HCT116 (cell line): ENCODE measurements at regions not wholly inside any gene's neighbourhood (a gene's known extent, or its start where the extent isn't known, plus 50 kb on each side); places are given as distances from the start of the nearest gene placed in this dataset.
"Not testable (repeated sequence)": the region's sequence is repeated elsewhere in the genome, so short reads cannot be mapped to it uniquely, and the experiment has no call there.

Source experiments
- ATAC-seq: fragments of 200-7000 bp; cut with Tn5 transposase; 2 replicates; pipeline ENCODE4 v1.9.1; 2020; ENCODE audit warnings: mild to moderate bottlenecking, moderate library complexity
- BruUV-seq: library from RNA; stranded (reverse); fragments of 400-500 nt; replicated peaks from 2 replicates; lab custom pipeline; 2021; lab: Mats Ljungman, UMichigan
- CTCF ChIA-PET: fragments of 300-600 bp; sonication (Branson Sonifier 250); formaldehyde crosslinking; loops from one replicate; lab custom pipeline; 2021; ENCODE audit warnings: antibody characterized with exemption; lab: Charles Lee
- POLR2A ChIA-PET: fragments of 300-600, 350-600 bp; sonication (Branson Sonifier 250); formaldehyde crosslinking; loops from one replicate; lab custom pipeline; 2021; ENCODE audit warnings: antibody characterized with exemption; lab: Charles Lee
- RAD21 ChIA-PET, 2 experiments: fragments of 300-600 bp; sonication (Branson Sonifier 250); formaldehyde crosslinking; loops; one replicate each; lab custom pipeline; 2023; ENCODE audit warnings: low total read pairs in 2 of 2; ENCODE audit not compliant: uncharacterized antibody in 2 of 2, unreplicated experiment in 2 of 2, low non-redundant PET in 1 of 2; lab: Charles Lee
- DNase-seq: peaks from one replicate; pipeline ENCODE4 v3.0.0-alpha.2; 2010; ENCODE audit warnings: low read depth, low spot score
- H2AFZ ChIP-seq: fragments of 200-600 bp; shearing (Covaris generic), sonication (generic); 2 replicates; pipeline ENCODE4 v1.6.1; 2017; ENCODE audit warnings: low read depth, mixed run types, mixed read lengths, antibody characterized with exemption, low read length; ENCODE audit not compliant: poor library complexity, severe bottlenecking
- H3K27ac ChIP-seq: 2 replicates; pipeline ENCODE4 v1.5.1; 2012; ENCODE audit warnings: low read depth, low read length
- H3K27me3 ChIP-seq: fragments of 200-600 bp; sonication (generic); 2 replicates; pipeline ENCODE4 v1.6.1; 2016; ENCODE audit warnings: mixed run types, low read length, mixed read lengths; ENCODE audit not compliant: insufficient read depth
- H3K36me3 ChIP-seq, 2 experiments: fragments of 200-500 bp in 1 of 2; fragments of 200-600 bp in 1 of 2; sonication (Bioruptor generic) in 1 of 2; sonication (generic) in 1 of 2; 2 replicates each; pipeline versions ENCODE4 v1.5.1 to v1.6.1; 2014 to 2016; ENCODE audit warnings: low read length in 2 of 2, inconsistent platforms in 1 of 2, mixed read lengths in 1 of 2, mixed run types in 1 of 2; ENCODE audit not compliant: insufficient read depth in 2 of 2, control insufficient read depth in 1 of 2
- H3K4me1 ChIP-seq, 2 experiments: fragments of 200-600 bp in 1 of 2; sonication (generic) in 1 of 2; 2 replicates each; pipeline versions ENCODE4 v1.5.1 to v1.6.1; 2012 to 2017; ENCODE audit warnings: low read length in 2 of 2, inconsistent platforms in 1 of 2, mild to moderate bottlenecking in 1 of 2, mixed read lengths in 1 of 2, mixed run types in 1 of 2, moderate library complexity in 1 of 2; ENCODE audit not compliant: insufficient read depth in 2 of 2, control insufficient read depth in 1 of 2
- H3K4me2 ChIP-seq: fragments of 200-600 bp; sonication (generic); 2 replicates; pipeline ENCODE4 v1.6.1; 2017; ENCODE audit warnings: mixed run types, low read length, mixed read lengths
- H3K4me3 ChIP-seq, 2 experiments: fragments of 200-600 bp in 1 of 2; sonication (generic) in 1 of 2; replicated peaks in 1 of 2; 2 replicates each; pipeline ENCODE4 v1.5.1; 2011 to 2016; ENCODE audit warnings: low read length in 2 of 2, control low read depth in 1 of 2, low read depth in 1 of 2, mild to moderate bottlenecking in 1 of 2, mixed read lengths in 1 of 2, mixed run types in 1 of 2
- H3K79me2 ChIP-seq: fragments of 200-600 bp; sonication (generic); 2 replicates; pipeline ENCODE4 v1.6.1; 2017; ENCODE audit warnings: mild to moderate bottlenecking, mixed run types, low read length, moderate library complexity, mixed read lengths; ENCODE audit not compliant: insufficient read depth
- H3K9ac ChIP-seq: fragments of 200-600 bp; sonication (generic); 2 replicates; pipeline ENCODE4 v1.6.1; 2016; ENCODE audit warnings: low read length, mixed read lengths
- H3K9me2 ChIP-seq: fragments of 200-600 bp; sonication (generic), shearing (Covaris generic); 2 replicates; pipeline ENCODE4 v1.6.1; 2017; ENCODE audit warnings: mixed run types, mild to moderate bottlenecking, moderate library complexity; ENCODE audit not compliant: insufficient read depth
- H3K9me3 ChIP-seq, 2 experiments: fragments of 200-500 bp in 1 of 2; fragments of 200-600 bp in 1 of 2; sonication (Bioruptor generic) in 1 of 2; sonication (generic) in 1 of 2; 2 replicates each; pipeline ENCODE4 v1.6.1; 2014 to 2017; ENCODE audit warnings: low read length in 2 of 2, mixed read lengths in 2 of 2, inconsistent platforms in 1 of 2, low read depth in 1 of 2, mild to moderate bottlenecking in 1 of 2, mixed run types in 1 of 2, moderate library complexity in 1 of 2; ENCODE audit not compliant: control insufficient read depth in 1 of 2, insufficient read depth in 1 of 2
- H4K20me1 ChIP-seq: fragments of 200-600 bp; sonication (generic), shearing (Covaris generic); 2 replicates; pipeline ENCODE4 v1.6.1; 2017; ENCODE audit warnings: mixed run types, mild to moderate bottlenecking, moderate library complexity; ENCODE audit not compliant: insufficient read depth
- CBX3 ChIP-seq: IDR thresholded peaks from 2 replicates; pipeline ENCODE4 v1.6.1; 2012; ENCODE audit warnings: low read depth
- EGR1 ChIP-seq: IDR thresholded peaks from 2 replicates; pipeline ENCODE4 v1.6.1; 2012; ENCODE audit warnings: low read depth
- ELF1 ChIP-seq: IDR thresholded peaks from 2 replicates; pipeline ENCODE4 v1.6.1; 2012; ENCODE audit warnings: low read depth, borderline replicate concordance
- EZH2 ChIP-seq: fragments of 200-600 bp; sonication (generic); IDR thresholded peaks from 2 replicates; pipeline ENCODE4 v1.6.1; 2017; ENCODE audit warnings: antibody characterized with exemption, mixed run types
- FOSL1 ChIP-seq: IDR thresholded peaks from 2 replicates; pipeline ENCODE4 v1.6.1; 2012; ENCODE audit warnings: low read depth
- JUND ChIP-seq: IDR thresholded peaks from 2 replicates; pipeline ENCODE4 v1.6.1; 2012
- MAX ChIP-seq: IDR thresholded peaks from 2 replicates; pipeline ENCODE4 v1.6.1; 2012
- POLR2A ChIP-seq: IDR thresholded peaks from 2 replicates; pipeline ENCODE4 v1.7.0; 2011; ENCODE audit warnings: borderline replicate concordance; ENCODE audit not compliant: insufficient read depth, insufficient read length; ENCODE audit errors: extremely low read depth
- POLR2AphosphoS5 ChIP-seq: IDR thresholded peaks from 2 replicates; pipeline ENCODE4 v1.6.1; 2011; ENCODE audit warnings: mild to moderate bottlenecking, low read depth, low read length, moderate library complexity
- SRF ChIP-seq: IDR thresholded peaks from 2 replicates; pipeline ENCODE4 v1.6.1; 2012; ENCODE audit warnings: low read depth
- YY1 ChIP-seq: IDR thresholded peaks from 2 replicates; pipeline ENCODE4 v1.6.1; 2011; ENCODE audit warnings: low read length, low read depth, moderate library complexity, mild to moderate bottlenecking; ENCODE audit not compliant: insufficient replicate concordance; ENCODE audit errors: extremely low read depth
- ZBTB33 ChIP-seq: IDR thresholded peaks from 2 replicates; pipeline ENCODE4 v1.6.1; 2011; ENCODE audit warnings: mild to moderate bottlenecking, low read length, moderate library complexity; ENCODE audit not compliant: insufficient replicate concordance; ENCODE audit errors: extremely low read depth
- ZFX ChIP-seq: fragments of 450-650 bp; IDR thresholded peaks from 2 replicates; pipeline ENCODE4 v1.6.1; 2017
- ZNF274 ChIP-seq: fragments of 200-500 bp; sonication (Bioruptor generic); IDR thresholded peaks from 2 replicates; pipeline ENCODE4 v1.6.1; 2014; ENCODE audit warnings: mild to moderate bottlenecking, low read depth, low read length, inconsistent platforms
- intact Hi-C: fragments of 100-400 bp; cut with micrococcal nuclease; formaldehyde crosslinking; loops from 2 replicates; pipeline ENCODE4 v1.10.0; 2022

GRCh38 chr5:53749621-53750020 is 189.2 kb downstream of the NDUFS4 start:
- ChIA-PET RAD21 (no interaction called here), POLR2A (no interaction called here), CTCF (no interaction called here)
- no peak overlapping the region for H3K4me2 ChIP-seq
- no peak for TF ChIP-seq FOSL1
- H3K79me2 ChIP-seq, result no peaks in the 10 kb centered on the region
- no peaks in the 10 kb centered on the region for H3K9me3 ChIP-seq
- no peak overlapping the region for H2AFZ ChIP-seq
- no peaks in the 10 kb centered on the region for H3K9me2 ChIP-seq
- DNase-seq (no peak), ATAC-seq (no peak)
- H3K4me1 ChIP-seq, result no peaks in the 10 kb centered on the region
- H4K20me1 ChIP-seq, result no peaks in the 10 kb centered on the region
- intact Hi-C loops, result no loop called here
- H3K4me3 ChIP-seq, result no peak overlapping the region
- H3K9ac ChIP-seq, result no peak overlapping the region
- H3K27ac ChIP-seq, result no peak overlapping the region
- H3K27me3 ChIP-seq, result no peaks in the 10 kb centered on the region
- no peaks in the 10 kb centered on the region for H3K36me3 ChIP-seq
- BruUV-seq, result no TSS peak

- BruUV-seq, intact Hi-C loops, H3K36me3 ChIP-seq, H2AFZ ChIP-seq, CTCF ChIA-PET, ATAC-seq, POLR2A ChIA-PET, RAD21 ChIA-PET, H3K4me1 ChIP-seq, H3K27ac ChIP-seq, DNase-seq, H3K4me3 ChIP-seq, H4K20me1 ChIP-seq, H3K79me2 ChIP-seq, H3K9me3 ChIP-seq, H3K9me2 ChIP-seq, H3K27me3 ChIP-seq, H3K4me2 ChIP-seq, H3K9ac ChIP-seq: not testable (repeated sequence)
- TF ChIP-seq CBX3, result peak; percentile 22; the same call in 1 of the 2 replicates
These were observed 191.8 kb downstream of the NDUFS4 start for GRCh38 chr5:53752282-53752681.

DNA sequence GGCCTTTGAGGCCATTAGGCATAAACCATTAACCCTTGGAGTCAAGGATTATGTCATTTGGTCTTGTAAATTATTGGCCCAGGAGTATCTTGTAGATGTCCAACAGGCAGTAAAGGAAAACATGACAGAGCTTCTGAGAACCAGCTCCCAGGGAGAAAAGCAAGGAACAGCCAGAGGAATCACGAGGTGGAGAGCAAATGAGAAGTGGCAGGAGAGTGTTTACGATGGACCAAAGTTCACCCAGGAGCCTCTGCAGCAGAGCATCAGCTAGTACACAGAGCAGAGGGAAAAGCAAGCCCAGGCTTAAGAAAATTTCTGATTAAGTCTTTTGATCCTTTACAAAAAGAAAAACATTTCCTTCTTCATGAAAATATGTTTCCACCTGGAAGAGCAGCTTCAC is 206.2 kb downstream of the NDUFS4 start:
- Histone ChIP-seq H3K9me2 (no peaks in the 10 kb centered on the region), H3K79me2 (no peaks in the 10 kb centered on the region), H2AFZ (no peak overlapping the region), H3K36me3 (no peaks in the 10 kb centered on the region), H3K4me2 (no peak overlapping the region), H3K27me3 (no peaks in the 10 kb centered on the region), H3K27ac (no peak overlapping the region), H4K20me1 (no peaks in the 10 kb centered on the region), H3K4me1 (no peaks in the 10 kb centered on the region), H3K4me3 (no peak overlapping the region), H3K9ac (no peak overlapping the region), H3K9me3 (no peaks in the 10 kb centered on the region)
- intact Hi-C loops, result no loop called here
- ChIA-PET POLR2A (no interaction called here), RAD21 (no interaction called here), CTCF (no interaction called here)
- no peak for DNase-seq
- no peak for ATAC-seq
- no TSS peak for BruUV-seq
- TF ChIP-seq EGR1 (no peak), SRF (no peak), YY1 (no peak), POLR2A (no peak), EZH2 (no peak), JUND (no peak), CBX3 (no peak), MAX (no peak), ELF1 (no peak), ZFX (no peak), FOSL1 (no peak), POLR2AphosphoS5 (no peak), ZBTB33 (no peak), ZNF274 (no peak)
